GM21619 (cell line): ENCODE measurements at regions not wholly inside any gene's neighbourhood (a gene's known extent, or its start where the extent isn't known, plus 50 kb on each side); places are given as distances from the start of the nearest gene placed in this dataset.
"Not testable (repeated sequence)": the region's sequence is repeated elsewhere in the genome, so short reads cannot be mapped to it uniquely, and the experiment has no call there.

Experiments
- ATAC-seq: cut with Tn5 transposase; IDR thresholded peaks from one replicate; pipeline ENCODE4 v1.9.1; 2021; ENCODE audit not compliant: unreplicated experiment

GRCh38 chr16:5165429-5165828, 67.8 kb upstream of the EEF2KMT start:
- not testable (repeated sequence) for ATAC-seq

GRCh38 chr16:5162801-5163200, 65.2 kb upstream of the EEF2KMT start:
- ATAC-seq, result not testable (repeated sequence)

GRCh38 chr16:5161888-5162287, 64.3 kb upstream of the EEF2KMT start:
- ATAC-seq, result not testable (repeated sequence)

GRCh38 chr16:5160010-5160409, 62.4 kb upstream of the EEF2KMT start:
- ATAC-seq, result not testable (repeated sequence)

DNA sequence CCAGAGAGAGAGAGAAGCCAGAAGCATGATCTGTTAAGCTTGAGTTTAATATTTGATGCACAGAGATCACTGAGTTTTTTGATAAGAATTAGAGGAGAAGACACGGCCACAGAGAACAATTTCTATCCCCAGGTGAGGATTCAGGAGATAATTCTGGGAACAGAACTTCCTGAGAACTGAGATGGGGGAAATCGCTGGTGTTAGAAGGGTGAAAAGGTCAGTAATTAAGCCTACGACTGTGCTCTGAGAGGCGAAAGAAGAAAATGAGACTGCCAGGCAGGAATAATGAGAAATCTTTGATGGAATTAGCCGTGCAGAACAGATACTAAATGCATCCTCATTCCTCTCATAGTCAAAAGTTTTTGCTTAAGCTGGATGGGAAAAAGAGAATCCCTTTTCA, 61.9 kb upstream of the EEF2KMT start:
- not testable (repeated sequence) for ATAC-seq

- ATAC-seq, result no peak
These were observed 60.9 kb upstream of the EEF2KMT start for GRCh38 chr16:5158494-5158893.

DNA sequence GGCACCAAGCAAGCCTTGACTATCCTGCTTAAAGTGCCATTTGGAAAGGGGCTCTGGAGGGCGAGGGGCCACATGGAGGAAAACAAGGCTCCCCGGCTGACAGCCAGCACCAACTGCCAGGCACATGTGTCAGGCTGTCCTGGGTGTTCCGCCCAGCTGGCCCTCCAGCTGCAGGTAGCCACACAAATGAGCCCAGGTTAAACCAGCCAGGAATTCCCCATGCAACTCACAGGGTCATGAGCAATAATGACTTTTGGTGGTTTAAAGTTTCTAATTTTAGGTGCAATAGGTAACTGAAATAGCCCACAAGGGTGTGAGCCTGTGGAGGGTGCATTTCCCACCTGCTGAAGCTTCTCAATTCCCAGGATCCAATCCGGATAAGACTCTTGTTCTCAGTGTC, 58.9 kb upstream of the EEF2KMT start:
- not testable (repeated sequence) for ATAC-seq

GRCh38 chr16:5154006-5154405, 56.4 kb upstream of the EEF2KMT start:
- not testable (repeated sequence) for ATAC-seq

DNA sequence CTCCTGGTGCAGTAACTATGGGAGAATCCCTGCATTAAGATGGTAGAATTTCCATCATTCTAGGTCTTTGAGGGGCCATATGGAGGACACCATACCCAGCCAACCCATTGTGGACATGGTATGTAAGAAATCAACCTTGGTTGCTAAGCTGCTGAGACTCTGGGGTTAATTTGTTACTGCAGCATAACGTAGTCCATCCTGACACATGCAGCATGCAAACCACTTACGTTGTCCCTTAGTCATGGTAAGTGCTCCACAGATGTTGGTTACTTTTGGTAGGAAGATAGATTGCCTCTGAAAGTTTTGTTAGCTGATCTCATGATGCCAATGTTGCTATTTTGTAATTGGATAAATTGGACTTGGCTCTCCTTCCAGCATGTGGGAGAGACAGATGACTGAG, 53.8 kb upstream of the EEF2KMT start:
- ATAC-seq, result not testable (repeated sequence)
